ENCODE measurements at regions not wholly inside any gene's neighbourhood (a gene's known extent, or its start where the extent isn't known, plus 50 kb on each side); places are given as distances from the start of the nearest gene placed in this dataset.

- Histone ChIP-seq H3K9me3 (no peaks in the 10 kb centered on the region), H3K36me3 (ENCODE audit: control insufficient read depth in 2 of 2, extremely low read depth in 1 of 2, insufficient read depth in 1 of 2, low read length in 1 of 2) (no peaks in the 10 kb centered on the region), H3K4me1 (ENCODE audit: control insufficient read depth in 1 of 2, extremely low read depth in 1 of 2, insufficient read depth in 2 of 2, low read length in 2 of 2) (no peaks in the 10 kb centered on the region), H3K27me3 (replicated peaks in 1 of 2; ENCODE audit: control insufficient read depth in 2 of 2, extremely low read depth in 1 of 2, insufficient read depth in 2 of 2, low read length in 1 of 2) (peaks cover 0 to 15% of the 10 kb centered on the region in 2 experiments), H3K4me3 (ENCODE audit: control insufficient read depth in 1 of 2, extremely low read depth in 1 of 2, low read length in 1 of 2) (no peak overlapping the region), H3K27ac (ENCODE audit: low read length) (no peak overlapping the region)
- POLR2A ChIA-PET = no interaction called here
- peak in 29 of 35 experiments; percentile 1 to 52 (median 16) for DNase-seq
- no peaks in the 10 kb centered on the region for H3K9me3 Mint-ChIP-seq
- peaks cover 0 to 4% of the 10 kb centered on the region in 2 donors for H3K27me3 Mint-ChIP-seq
- H3K4me1 Mint-ChIP-seq = no peaks in the 10 kb centered on the region
- peak; percentile 42 to 77 (median 48) for ATAC-seq (replicated peaks in 1 of 4)
- H3K4me3 Mint-ChIP-seq = no peak overlapping the region
- no peaks in the 10 kb centered on the region for H3K36me3 Mint-ChIP-seq
- CTCF ChIA-PET = interaction anchor here (1.0 to 2.4 kb wide), 3 partner anchors 84 to 89 kb away, joined by 4 to 16 read pairs (median 4); partner anchors contain the start of gene PPM1J (in 1 of the 2)
- WGBS (ENCODE audit: insufficient coverage) = 50% methylated on average over 10 of the region's 10 CpGs
- no peak overlapping the region for H3K27ac Mint-ChIP-seq
Observed at GRCh38 chr1:112803906-112804762, 89.0 kb upstream of the PPM1J start.

- Mint-ChIP-seq H3K36me3 (no peaks in the 10 kb centered on the region), H3K27me3 (peaks cover 0 to 4% of the 10 kb centered on the region in 2 donors), H3K9me3 (no peaks in the 10 kb centered on the region), H3K4me1 (no peaks in the 10 kb centered on the region), H3K4me3 (no peak overlapping the region), H3K27ac (no peak overlapping the region)
- DNase-seq (no peak), ATAC-seq (replicated peaks in 1 of 4) (no peak)
- H3K27me3 ChIP-seq (replicated peaks in 1 of 2; ENCODE audit: control insufficient read depth in 2 of 2, extremely low read depth in 1 of 2, insufficient read depth in 2 of 2, low read length in 1 of 2) = peaks cover 0 to 12% of the 10 kb centered on the region in 2 experiments
- no peak overlapping the region for H3K4me3 ChIP-seq (ENCODE audit: control insufficient read depth in 1 of 2, extremely low read depth in 1 of 2, low read length in 1 of 2)
- CTCF ChIA-PET = interaction anchor here in 1 of 2 donors (0.8 kb wide), 1 partner anchor 19 kb away, joined by 3 read pairs; no protein-coding TSS in a partner anchor
- POLR2A ChIA-PET = no interaction called here
- no peaks in the 10 kb centered on the region for H3K36me3 ChIP-seq (ENCODE audit: control insufficient read depth in 2 of 2, extremely low read depth in 1 of 2, insufficient read depth in 1 of 2, low read length in 1 of 2)
- 80% methylated on average over 2 of the region's 2 CpGs for WGBS (ENCODE audit: insufficient coverage)
- H3K27ac ChIP-seq (ENCODE audit: low read length) = no peak overlapping the region
- H3K9me3 ChIP-seq = no peaks in the 10 kb centered on the region
- H3K4me1 ChIP-seq (ENCODE audit: control insufficient read depth in 1 of 2, extremely low read depth in 1 of 2, insufficient read depth in 2 of 2, low read length in 2 of 2) = no peaks in the 10 kb centered on the region
Observed at GRCh38 chr1:112800289-112800688, 85.2 kb upstream of the PPM1J start.

- Mint-ChIP-seq H3K27me3 (no peaks in the 10 kb centered on the region), H3K4me1 (no peaks in the 10 kb centered on the region), H3K36me3 (no peaks in the 10 kb centered on the region), H3K9me3 (no peaks in the 10 kb centered on the region), H3K27ac (no peak overlapping the region), H3K4me3 (no peak overlapping the region)
- H3K4me1 ChIP-seq (ENCODE audit: control insufficient read depth in 1 of 2, extremely low read depth in 1 of 2, insufficient read depth in 2 of 2, low read length in 2 of 2) = no peaks in the 10 kb centered on the region
- H3K4me3 ChIP-seq (ENCODE audit: control insufficient read depth in 1 of 2, extremely low read depth in 1 of 2, low read length in 1 of 2) = no peak overlapping the region
- WGBS (ENCODE audit: insufficient coverage) = 86% methylated on average over 2 of the region's 3 CpGs
- ATAC-seq (replicated peaks in 1 of 4) (no peak), DNase-seq (no peak)
- POLR2A ChIA-PET = no interaction called here
- no peak overlapping the region for H3K27ac ChIP-seq (ENCODE audit: low read length)
- CTCF ChIA-PET = interaction anchor here in 1 of 2 donors (0.6 to 0.7 kb wide), 2 partner anchors 12 to 89 kb away, joined by 3 to 6 read pairs; no protein-coding TSS in a partner anchor
- H3K27me3 ChIP-seq (replicated peaks in 1 of 2; ENCODE audit: control insufficient read depth in 2 of 2, extremely low read depth in 1 of 2, insufficient read depth in 2 of 2, low read length in 1 of 2) = peaks cover 0 to 4% of the 10 kb centered on the region in 2 experiments
- H3K36me3 ChIP-seq (ENCODE audit: control insufficient read depth in 2 of 2, extremely low read depth in 1 of 2, insufficient read depth in 1 of 2, low read length in 1 of 2) = no peaks in the 10 kb centered on the region
- H3K9me3 ChIP-seq = no peaks in the 10 kb centered on the region
Observed at GRCh38 chr1:112798292-112798691, 83.2 kb upstream of the PPM1J start.

DNA sequence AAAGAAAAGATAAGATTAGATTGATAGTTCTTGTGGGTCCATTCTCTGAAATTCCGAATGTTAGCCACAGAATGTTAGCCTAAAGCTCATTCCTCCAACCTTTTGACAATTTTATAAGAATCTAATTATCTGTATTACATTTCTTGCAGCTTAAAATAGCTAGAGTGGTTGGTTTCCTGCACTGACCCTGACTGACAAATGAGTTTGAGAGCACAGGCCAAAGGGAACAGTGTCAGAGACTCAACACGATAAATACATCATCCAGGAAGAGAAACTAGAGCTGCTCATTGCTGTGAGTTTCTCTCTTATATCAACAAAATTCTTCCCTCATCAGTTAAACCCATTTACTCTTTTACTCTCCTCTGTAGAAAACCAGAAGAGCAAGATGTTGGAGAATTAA lies 82.1 kb upstream of the PPM1J start:
- Mint-ChIP-seq H3K27ac (no peak overlapping the region), H3K36me3 (no peaks in the 10 kb centered on the region), H3K4me1 (no peaks in the 10 kb centered on the region), H3K27me3 (peaks cover 0 to under 1% of the 10 kb centered on the region in 2 donors), H3K9me3 (no peaks in the 10 kb centered on the region), H3K4me3 (no peak overlapping the region)
- DNase-seq (no peak), ATAC-seq (replicated peaks in 1 of 4) (no peak)
- Histone ChIP-seq H3K36me3 (ENCODE audit: control insufficient read depth in 2 of 2, extremely low read depth in 1 of 2, insufficient read depth in 1 of 2, low read length in 1 of 2) (no peaks in the 10 kb centered on the region), H3K27me3 (replicated peaks in 1 of 2; ENCODE audit: control insufficient read depth in 2 of 2, extremely low read depth in 1 of 2, insufficient read depth in 2 of 2, low read length in 1 of 2) (no peaks in the 10 kb centered on the region), H3K4me3 (ENCODE audit: control insufficient read depth in 1 of 2, extremely low read depth in 1 of 2, low read length in 1 of 2) (no peak overlapping the region), H3K27ac (ENCODE audit: low read length) (no peak overlapping the region), H3K4me1 (ENCODE audit: control insufficient read depth in 1 of 2, extremely low read depth in 1 of 2, insufficient read depth in 2 of 2, low read length in 2 of 2) (no peaks in the 10 kb centered on the region), H3K9me3 (no peaks in the 10 kb centered on the region)
- 67% methylated on average over 1 of the region's 2 CpGs for WGBS (ENCODE audit: insufficient coverage)
- CTCF ChIA-PET = interaction anchor here (0.6 to 1.3 kb wide), 2 partner anchors 19 to 145 kb away, joined by 4 read pairs; no protein-coding TSS in a partner anchor
- POLR2A ChIA-PET = interaction anchor here in 1 of 2 donors (0.6 kb wide), 1 partner anchor 44 kb away, joined by 8 read pairs; no protein-coding TSS in a partner anchor

DNA sequence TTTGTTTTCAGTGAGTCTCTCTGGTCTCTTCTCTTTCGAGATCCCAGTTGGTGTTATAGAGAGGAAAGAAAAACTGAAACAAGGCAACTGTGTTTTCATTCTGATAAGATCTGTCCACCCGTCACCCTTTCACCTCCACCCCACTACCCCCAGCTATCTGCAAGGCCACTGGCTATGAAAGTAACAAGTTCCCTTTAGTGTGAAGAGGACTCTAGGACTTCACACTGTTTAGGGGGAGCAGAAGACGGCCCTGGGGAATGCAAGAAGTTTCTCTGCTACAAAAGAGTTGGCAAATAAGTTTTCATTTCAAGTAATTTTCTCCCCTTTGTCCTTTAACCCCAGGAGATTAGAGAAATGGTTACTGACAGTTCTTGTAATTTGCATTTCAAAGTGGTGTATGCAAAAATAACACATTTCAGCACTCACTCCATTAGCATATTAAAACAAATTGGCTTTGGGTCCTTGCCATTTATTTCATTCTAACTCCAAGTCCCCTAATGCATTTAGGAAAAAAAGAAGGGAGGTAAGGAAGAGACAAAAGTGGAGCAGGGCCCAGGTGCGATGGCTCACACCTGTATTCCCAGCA lies 79.6 kb upstream of the PPM1J start:
- DNase-seq = no peak
- H3K27ac ChIP-seq (ENCODE audit: low read length) = no peak overlapping the region
- ChIA-PET CTCF (interaction anchor here (0.6 to 0.7 kb wide), 3 partner anchors 12 to 73 kb away, joined by 3 to 6 read pairs (median 4); no protein-coding TSS in a partner anchor), POLR2A (interaction anchor here in 1 of 2 donors (0.6 kb wide), 1 partner anchor 19 kb away, joined by 4 read pairs; no protein-coding TSS in a partner anchor)
- Mint-ChIP-seq H3K4me1 (no peaks in the 10 kb centered on the region), H3K36me3 (no peaks in the 10 kb centered on the region), H3K9me3 (no peaks in the 10 kb centered on the region), H3K27me3 (peaks cover 7 to 8% of the 10 kb centered on the region in 2 donors), H3K27ac (no peak overlapping the region), H3K4me3 (no peak overlapping the region)
- no peaks in the 10 kb centered on the region for H3K9me3 ChIP-seq
- no peaks in the 10 kb centered on the region for H3K36me3 ChIP-seq (ENCODE audit: control insufficient read depth in 2 of 2, extremely low read depth in 1 of 2, insufficient read depth in 1 of 2, low read length in 1 of 2)
- no peaks in the 10 kb centered on the region for H3K4me1 ChIP-seq (ENCODE audit: control insufficient read depth in 1 of 2, extremely low read depth in 1 of 2, insufficient read depth in 2 of 2, low read length in 2 of 2)
- ATAC-seq (replicated peaks in 1 of 4) = no peak
- 80% methylated on average over 1 of the region's 4 CpGs for WGBS (ENCODE audit: insufficient coverage)
- no peak overlapping the region for H3K4me3 ChIP-seq (ENCODE audit: control insufficient read depth in 1 of 2, extremely low read depth in 1 of 2, low read length in 1 of 2)
- no peaks in the 10 kb centered on the region for H3K27me3 ChIP-seq (replicated peaks in 1 of 2; ENCODE audit: control insufficient read depth in 2 of 2, extremely low read depth in 1 of 2, insufficient read depth in 2 of 2, low read length in 1 of 2)

DNA sequence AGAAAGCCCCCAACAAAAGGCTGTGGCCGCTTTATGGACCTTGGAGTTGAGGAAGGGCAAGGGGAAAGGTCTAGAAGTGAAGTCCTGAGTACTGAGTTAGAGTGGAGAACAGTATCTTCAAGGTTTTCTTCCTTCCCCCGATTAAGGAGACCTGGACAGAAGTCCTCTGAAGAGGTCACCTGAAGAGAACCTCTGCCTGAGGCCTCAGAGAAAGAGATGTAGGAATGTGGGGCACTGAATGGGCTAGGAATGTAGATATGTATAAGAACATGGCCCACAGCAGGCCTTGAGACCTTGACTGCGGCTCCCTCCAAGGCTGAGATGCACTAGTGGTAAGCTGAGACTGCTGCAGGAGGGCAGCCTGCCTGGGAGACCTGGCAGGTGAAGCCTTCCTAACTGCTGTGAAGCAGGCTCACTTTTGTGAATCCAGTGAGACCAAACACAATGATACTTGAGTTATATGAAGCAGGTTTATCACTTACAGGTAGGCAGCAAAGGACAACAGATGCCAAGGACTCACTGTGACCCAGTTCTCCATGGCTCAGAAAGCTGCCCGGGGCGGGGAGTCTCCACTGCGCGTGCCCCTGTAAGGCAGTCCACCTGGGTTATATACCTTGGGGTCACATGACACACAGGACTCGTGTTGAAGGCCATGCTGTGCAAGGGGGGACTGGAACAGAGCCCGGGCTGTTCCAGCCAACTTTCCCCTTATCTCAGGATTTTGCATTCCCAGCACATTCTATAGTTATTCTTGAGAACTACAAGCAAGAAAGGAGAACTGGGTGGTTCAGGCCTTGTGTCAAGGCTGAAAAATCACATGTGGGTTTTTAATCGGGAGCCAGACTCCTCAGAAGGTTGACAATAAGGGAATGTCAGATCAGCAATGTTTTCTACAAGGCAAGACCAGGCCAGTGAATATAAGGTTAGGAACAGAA lies 78.8 kb upstream of the PPM1J start:
- Histone ChIP-seq H3K36me3 (ENCODE audit: control insufficient read depth in 2 of 2, extremely low read depth in 1 of 2, insufficient read depth in 1 of 2, low read length in 1 of 2) (no peaks in the 10 kb centered on the region), H3K27me3 (replicated peaks in 1 of 2; ENCODE audit: control insufficient read depth in 2 of 2, extremely low read depth in 1 of 2, insufficient read depth in 2 of 2, low read length in 1 of 2) (no peaks in the 10 kb centered on the region), H3K4me1 (ENCODE audit: control insufficient read depth in 1 of 2, extremely low read depth in 1 of 2, insufficient read depth in 2 of 2, low read length in 2 of 2) (no peaks in the 10 kb centered on the region), H3K4me3 (ENCODE audit: control insufficient read depth in 1 of 2, extremely low read depth in 1 of 2, low read length in 1 of 2) (no peak overlapping the region), H3K27ac (ENCODE audit: low read length) (no peak overlapping the region), H3K9me3 (no peaks in the 10 kb centered on the region)
- CTCF ChIA-PET = no interaction called here
- POLR2A ChIA-PET = no interaction called here
- WGBS (ENCODE audit: insufficient coverage) = 92% methylated on average over 7 of the region's 10 CpGs
- H3K4me1 Mint-ChIP-seq = no peaks in the 10 kb centered on the region
- no peak for ATAC-seq (replicated peaks in 1 of 4)
- peaks cover 7 to 9% of the 10 kb centered on the region in 2 donors for H3K27me3 Mint-ChIP-seq
- no peaks in the 10 kb centered on the region for H3K36me3 Mint-ChIP-seq
- H3K4me3 Mint-ChIP-seq = no peak overlapping the region
- no peak overlapping the region for H3K27ac Mint-ChIP-seq
- no peaks in the 10 kb centered on the region for H3K9me3 Mint-ChIP-seq
- DNase-seq = no peak

Data from T-cell (primary cell).